ENCODE measurements at regions not wholly inside any gene's neighbourhood (a gene's known extent, or its start where the extent isn't known, plus 50 kb on each side); places are given as distances from the start of the nearest gene placed in this dataset.

DNA sequence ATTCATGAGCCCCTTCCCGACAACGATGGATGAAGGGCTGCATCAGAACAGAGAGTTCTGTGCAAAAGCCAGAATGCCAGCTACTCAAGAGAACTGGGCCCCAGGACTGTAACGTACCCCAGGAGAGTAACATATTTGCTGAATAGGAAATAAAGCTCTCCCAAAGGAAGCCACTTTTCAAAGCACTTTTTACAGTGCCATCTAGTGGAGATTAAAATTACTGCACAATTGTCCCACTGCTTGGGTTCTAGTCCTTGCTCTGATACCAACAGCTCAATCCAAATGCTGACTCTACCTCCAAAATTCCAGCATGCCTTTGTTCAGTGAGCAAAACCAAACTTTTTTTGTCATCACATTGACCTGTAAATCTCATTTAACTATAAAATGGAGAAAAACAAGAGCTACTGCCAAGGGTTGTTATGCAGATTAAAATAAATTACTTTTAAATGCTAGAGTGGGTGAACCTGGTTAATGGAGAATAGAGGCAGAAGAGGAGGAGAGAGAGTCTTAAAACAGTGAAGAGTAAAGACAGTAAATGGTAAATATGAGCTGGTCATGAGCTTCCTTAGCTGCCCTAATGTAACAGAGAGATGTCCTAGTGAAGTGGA lies 87.6 kb upstream of the FSHB start:
- no peak for TF ChIP-seq POLR2A (IDR thresholded peaks at IDR 0.05)
- TF ChIP-seq, protein P1, sequence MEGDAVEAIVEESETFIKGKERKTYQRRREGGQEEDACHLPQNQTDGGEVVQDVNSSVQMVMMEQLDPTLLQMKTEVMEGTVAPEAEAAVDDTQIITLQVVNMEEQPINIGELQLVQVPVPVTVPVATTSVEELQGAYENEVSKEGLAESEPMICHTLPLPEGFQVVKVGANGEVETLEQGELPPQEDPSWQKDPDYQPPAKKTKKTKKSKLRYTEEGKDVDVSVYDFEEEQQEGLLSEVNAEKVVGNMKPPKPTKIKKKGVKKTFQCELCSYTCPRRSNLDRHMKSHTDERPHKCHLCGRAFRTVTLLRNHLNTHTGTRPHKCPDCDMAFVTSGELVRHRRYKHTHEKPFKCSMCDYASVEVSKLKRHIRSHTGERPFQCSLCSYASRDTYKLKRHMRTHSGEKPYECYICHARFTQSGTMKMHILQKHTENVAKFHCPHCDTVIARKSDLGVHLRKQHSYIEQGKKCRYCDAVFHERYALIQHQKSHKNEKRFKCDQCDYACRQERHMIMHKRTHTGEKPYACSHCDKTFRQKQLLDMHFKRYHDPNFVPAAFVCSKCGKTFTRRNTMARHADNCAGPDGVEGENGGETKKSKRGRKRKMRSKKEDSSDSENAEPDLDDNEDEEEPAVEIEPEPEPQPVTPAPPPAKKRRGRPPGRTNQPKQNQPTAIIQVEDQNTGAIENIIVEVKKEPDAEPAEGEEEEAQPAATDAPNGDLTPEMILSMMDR (IDR thresholded peaks at IDR 0.05) = peak in 4 of 6 experiments; percentile 40 to 76 (median 50)
